GM19438 (cell line): ENCODE measurements at regions not wholly inside any gene's neighbourhood (a gene's known extent, or its start where the extent isn't known, plus 50 kb on each side); places are given as distances from the start of the nearest gene placed in this dataset.

ENCODE experiments used
- ATAC-seq: cut with Tn5 transposase; IDR thresholded peaks from one replicate; pipeline ENCODE4 v1.9.1; 2021; ENCODE audit warnings: low read depth; ENCODE audit not compliant: unreplicated experiment

DNA sequence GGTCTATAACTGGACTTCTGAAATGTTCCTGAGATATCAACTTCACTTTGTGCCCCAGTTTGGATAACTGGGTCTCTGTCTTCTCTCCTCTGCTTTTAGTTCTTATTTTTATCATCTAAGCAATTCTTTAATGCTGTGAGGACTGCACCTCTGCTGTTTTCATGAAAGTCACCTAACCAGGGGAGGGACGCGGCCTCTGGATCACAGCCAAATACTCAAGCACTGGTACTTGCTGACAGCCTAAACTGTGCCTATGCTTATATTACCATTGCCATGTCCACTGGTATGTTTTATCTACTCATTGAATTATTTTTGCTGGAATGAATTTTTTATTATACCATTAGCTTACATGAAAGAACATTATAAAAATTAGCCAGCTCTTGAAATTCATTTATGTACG is 674.0 kb downstream of the DMRTA1 start:
- no peak for ATAC-seq

DNA sequence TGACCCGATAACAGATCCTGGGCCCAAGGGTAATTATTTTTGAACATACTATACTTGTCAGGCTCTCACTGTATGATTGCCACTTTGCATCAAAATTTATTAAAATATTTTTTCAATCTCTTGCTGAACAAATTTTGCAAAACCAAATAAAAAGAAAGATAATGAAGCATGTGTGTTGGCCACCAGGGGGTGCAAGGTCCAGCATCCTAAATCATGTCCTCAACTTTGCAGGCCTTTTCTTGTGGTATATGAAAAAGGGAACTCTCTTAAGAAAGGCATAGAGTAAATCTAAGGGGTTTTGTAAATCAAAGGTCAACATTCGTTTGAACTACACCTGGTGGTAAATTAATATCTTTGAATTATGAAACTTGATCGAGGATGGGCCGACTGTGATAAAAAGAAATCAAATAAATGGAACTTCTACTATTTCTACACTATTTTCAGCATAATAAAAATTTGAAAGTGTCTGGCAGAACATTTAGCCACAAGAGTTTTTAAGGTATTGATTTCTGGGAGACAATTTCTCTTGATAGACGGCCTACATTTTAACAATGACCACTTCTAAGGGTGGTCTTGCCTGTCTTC is 676.5 kb downstream of the DMRTA1 start:
- no peak for ATAC-seq

DNA sequence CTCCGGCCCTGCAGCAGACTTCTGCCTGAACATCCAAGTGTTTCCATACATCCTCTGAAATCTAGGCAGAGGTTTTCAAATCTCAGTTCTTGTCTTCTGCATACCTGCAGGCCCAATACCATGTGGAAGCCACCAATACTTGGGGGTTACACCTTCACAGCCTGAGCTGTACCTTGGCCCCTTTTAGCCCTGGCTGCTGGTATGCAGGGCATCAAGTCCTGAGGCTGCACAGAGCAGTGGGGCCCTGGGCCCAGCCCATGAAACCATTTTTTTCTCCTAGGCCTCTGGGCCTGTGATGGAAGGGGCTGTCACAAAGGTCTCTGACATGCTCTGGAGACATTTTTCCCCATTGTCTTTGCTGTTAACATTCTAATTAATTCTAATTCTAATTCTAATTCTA is 680.6 kb downstream of the ELAVL2 start:
- no peak for ATAC-seq

DNA sequence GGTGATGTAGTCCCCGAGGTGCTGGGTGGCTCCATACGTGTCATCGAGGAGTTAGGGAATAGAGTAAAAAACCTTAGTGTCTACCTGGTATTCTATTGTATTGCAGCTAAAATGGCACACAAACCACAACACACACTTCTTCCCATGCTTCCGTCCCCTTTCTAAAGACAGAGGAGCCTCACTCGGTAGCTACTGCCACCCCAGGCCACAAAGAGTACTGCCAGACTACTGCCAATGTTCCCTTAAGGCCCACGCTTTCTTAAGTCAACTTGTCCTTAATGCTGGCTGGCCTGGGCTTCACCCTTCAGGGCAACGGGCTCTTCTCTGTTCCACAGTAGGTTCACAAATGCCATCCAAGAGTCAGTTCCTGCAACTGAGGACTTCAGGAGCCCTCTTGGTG is 673.0 kb downstream of the ELAVL2 start:
- no peak for ATAC-seq

DNA sequence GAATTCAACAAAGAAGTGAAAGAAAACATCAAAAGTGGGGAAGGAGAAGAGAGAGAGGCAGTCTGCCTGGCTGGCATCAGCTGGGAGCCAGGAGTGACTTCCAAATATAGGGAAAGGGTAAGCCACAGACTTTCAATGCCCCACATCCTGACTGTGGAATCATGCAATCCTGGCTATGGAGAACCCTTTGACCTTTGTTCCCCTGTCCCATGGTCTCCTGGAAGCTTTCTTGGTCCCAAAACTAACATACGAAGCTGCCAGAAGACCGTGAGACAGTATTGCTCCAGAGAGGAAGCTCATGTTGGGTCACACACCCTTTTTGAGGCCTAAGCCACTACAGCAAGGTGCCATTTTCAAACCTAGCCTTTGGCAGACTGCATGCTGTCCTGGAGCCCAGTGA is 665.5 kb downstream of the ELAVL2 start:
- ATAC-seq = no peak

DNA sequence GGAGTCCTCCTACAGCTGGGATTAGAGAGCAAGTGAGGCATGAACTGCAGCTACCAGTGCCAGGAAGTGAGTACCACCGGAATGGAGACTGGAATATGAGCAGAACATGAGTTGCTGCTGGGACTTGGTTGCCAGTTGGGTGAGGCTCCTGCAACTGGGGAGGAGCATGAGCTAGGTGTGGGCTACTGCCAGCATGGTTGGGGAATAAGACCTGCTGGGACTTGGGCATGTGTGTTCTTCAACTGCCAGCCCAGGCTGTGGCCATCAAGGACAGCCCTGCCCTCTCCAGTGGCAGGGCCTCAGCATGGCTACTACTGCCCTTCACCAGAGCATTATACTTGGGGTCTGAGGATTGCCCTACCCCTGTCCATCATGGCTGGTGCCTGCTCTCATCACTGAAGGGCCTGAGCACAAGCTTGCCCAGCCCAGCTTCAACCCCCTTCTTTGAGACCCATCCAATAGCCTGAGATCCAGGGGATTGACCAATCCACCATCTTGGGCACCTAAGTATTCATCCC is 665.0 kb downstream of the ELAVL2 start:
- ATAC-seq = no peak

DNA sequence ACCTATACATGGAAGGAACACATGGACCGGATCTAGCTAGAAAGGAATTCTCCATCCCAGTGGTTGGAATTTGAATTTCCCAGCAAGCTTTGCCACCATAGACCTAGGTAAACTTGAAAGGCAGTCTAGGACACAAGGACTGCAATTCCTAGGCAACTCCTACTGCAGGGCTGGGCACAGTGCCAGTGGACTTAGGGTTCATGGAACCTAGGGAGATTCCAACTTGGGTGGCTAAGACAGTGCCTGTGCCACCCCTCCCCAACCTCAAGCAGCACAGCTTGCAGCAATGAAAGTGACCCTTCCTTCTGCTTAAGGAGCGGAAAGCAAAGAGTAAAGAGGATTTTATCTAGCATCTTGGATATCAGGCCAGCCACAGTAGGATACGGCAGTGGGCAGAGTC is 663.3 kb downstream of the ELAVL2 start:
- no peak for ATAC-seq

DNA sequence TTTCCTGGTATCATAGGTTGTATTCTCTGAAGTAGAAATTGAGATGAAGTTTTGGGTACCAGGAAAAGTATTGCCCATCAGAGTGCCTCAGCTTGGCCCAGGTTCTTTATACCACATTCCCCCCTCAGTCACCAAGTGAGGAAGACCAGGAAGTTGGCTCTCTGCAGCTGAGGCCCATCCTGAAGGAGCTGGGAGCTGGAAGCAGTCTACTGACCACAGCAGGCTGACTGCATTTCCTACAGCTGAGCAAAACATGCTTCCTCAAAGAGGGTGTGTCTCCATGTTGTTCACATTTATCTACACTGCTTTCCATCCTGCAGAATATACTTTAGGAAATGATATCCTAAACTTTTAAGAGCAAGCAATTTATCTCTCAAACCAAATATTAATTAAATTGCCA is 654.6 kb downstream of the ELAVL2 start:
- ATAC-seq = no peak

DNA sequence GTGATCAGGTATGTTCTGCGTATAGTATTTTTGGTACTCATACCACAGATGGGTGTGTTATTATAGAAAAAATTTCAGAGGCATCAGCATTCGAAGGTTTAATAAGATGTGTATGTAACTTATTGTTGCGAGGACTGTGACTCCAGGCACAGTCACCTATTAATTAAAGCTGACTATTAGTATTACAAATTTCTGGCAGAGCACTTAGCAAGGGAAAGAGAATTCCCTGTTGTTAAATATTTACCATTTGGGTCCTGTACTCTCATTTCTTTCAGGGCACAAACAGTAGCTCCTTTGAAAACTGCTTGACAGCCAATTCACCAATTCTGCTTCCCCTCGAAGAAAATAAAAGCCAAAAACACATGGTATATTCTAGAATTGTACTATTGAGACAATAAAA is 653.8 kb downstream of the ELAVL2 start:
- no peak for ATAC-seq

DNA sequence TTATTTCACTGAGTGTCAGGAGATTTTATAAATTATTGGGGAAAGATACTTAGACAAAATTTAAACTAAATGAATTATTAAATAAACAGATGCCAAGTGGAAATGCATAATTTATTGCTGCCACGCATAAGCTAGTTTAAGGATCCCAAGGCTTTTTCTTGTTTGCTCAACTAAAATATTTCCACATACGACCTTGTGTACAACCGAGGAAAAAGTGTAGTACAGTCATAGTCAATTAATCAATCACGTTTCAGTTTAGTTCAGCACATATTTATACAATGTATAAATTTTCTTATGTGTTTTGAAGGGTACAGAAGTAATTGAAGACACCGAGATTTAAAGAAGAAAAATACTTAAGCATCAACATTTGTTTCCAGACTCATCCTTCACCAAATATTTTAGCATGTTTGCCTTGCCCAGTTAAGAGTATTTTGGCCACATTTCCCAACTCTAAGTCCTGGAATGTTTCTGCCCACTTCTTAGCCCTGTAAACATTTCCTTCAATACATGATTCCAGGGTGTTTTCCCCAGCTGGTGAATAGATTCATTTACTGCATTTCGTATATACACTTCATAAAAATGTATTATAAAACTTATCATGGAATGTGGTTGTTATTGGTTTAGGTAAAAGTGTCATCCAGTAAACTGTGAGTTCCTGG is 652.9 kb downstream of the ELAVL2 start:
- no peak for ATAC-seq

DNA sequence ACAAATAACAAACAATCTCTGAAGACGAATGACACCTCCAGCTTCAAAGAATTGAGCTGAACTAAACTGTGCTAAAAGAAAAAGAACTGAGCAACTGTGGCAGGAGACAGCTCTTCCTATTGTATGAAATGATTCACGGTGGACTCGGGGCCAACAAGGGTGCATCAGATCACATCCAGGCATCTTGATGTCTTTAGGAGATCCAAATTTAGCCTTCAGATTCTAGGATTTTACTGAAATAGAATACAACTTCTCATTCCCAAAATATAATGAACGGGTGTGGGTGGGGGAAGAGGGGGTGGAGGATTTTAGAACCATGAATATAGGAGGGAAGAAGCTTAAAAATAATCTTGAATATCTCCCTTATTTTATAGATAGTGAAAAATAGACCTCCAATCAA is 631.8 kb downstream of the ELAVL2 start:
- no peak for ATAC-seq

DNA sequence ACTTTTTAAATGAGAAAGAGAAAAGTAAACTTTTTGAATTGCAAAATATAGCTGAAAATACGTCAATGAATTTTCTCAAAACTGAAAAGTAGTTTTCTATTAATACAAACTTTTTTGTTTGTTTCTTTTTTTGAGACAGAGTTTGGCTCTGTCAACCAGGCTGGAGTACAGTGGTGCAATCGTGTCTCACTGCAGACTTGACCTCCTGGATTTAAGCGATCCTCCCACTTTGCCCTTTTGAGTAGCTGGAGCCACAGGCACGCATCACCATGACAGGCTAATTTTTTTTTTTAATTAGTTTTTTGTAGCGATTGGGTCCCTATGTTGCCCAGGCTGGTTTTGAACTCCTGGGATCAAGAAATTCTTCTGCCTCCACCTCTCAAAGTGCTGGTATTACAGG is 610.4 kb downstream of the ELAVL2 start:
- no peak for ATAC-seq

DNA sequence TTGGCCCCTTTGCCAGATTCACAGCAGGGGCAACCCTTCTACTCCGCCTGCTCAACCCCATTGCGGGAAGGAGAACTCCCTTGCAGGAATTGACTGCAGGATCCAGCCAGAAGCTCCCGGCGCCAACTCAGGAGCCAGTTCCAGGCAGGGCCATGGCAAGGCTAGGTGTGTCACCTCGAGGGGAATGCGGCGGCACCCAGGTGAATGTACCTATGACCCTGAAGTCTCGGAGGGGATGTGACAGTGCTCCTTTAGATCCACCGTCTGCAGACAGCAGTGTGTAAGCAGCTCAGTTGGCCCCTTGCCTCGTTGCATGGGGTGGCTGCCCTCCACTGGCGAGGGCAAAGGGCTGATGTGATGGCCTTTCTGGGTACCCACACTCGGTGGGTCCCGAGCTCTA is 606.6 kb downstream of the ELAVL2 start:
- ATAC-seq = no peak

DNA sequence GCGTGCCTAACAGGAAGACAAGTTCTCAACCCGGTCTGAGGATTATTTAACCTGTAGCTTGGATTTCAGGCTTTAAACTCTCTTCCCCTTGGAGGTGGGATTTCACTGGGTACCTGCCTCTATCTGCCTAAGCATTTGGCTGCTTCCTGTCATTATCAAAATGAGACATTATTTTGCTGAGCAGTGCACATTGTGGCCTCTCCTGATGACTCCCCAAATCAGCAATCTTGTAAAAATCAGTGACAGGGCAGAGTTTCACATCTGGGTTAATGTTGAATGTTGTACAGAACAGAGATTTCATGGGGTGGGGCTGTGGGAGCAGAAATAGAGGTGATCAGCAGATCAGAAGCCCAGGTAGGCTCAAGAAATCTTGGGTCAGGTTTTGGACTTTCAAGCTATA is 605.9 kb downstream of the ELAVL2 start:
- ATAC-seq = no peak

DNA sequence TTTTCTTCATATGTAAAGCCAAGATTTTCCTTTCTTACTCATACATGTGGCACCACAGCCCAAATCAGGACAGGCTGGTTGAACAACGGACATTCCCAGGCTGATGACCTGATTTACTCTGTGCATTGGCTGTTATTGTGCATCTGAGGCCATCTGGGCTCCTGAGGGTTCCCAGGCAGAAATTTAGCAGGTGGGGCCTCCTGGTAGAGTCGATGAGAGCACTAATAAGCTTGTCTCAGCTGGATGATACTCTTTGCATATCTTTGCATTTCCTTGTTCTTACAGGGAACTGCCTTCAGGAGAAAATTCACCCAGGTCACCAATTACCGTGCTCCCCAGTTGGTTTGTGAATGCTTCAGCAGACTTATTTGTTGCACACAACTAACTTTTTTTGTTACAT is 605.1 kb downstream of the ELAVL2 start:
- no peak for ATAC-seq

DNA sequence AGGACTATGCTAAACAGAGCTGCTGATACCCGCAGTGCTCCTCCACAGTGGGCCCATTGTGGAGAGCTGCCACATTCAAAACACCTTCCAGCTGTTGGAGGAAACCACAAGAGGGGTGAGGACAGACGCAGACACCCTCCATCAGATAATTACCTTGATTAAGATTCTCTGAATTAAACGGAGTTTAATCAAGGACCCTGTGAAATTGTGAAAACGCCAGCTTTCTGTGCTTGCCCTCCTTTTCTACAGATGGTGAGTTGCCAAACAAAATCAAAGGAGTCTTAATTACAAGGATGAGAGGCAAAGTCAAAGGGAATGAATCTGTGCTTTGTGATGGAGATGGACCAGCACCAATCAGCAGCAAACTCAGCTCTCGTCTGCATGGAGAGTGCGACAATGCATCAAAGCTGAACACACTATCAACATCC is 596.1 kb downstream of the ELAVL2 start:
- ATAC-seq = no peak

DNA sequence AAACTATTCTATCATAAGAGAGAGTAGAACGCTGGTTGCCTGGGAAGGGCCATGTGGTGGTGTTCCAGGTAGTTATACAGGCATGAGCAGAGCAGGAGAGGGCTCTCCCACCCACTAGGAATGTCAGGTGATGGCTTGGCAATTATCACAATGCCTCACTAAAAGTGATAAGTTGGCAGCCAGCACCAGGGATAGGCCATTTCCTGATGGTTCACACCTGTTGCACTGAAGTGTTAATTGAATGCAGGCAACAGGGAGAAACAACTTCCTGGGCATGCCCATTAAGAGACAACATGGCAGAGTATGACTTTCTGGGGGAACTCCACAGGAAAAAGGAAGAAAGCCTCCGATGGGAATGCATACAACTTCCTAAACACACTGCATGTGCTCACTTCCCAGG is 593.2 kb downstream of the ELAVL2 start:
- ATAC-seq = no peak

DNA sequence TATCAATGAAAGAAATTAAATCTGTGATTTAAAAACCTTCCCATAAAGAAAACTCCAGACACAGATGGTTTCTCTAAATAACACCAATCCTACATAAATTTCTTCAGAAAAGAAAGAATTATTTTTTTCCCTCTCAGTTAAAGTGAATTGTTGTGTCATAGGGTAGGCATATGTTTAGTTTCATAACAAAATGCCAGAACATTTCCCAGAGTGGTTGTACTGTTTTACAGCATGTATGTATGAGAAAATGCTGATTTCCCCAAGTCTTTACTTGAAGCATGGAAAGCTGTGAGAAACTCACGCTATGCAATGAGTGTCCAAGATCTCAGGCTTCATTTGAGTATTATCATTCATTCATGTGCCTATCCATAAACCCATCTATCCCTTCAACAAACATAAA is 582.5 kb downstream of the ELAVL2 start:
- ATAC-seq = no peak

DNA sequence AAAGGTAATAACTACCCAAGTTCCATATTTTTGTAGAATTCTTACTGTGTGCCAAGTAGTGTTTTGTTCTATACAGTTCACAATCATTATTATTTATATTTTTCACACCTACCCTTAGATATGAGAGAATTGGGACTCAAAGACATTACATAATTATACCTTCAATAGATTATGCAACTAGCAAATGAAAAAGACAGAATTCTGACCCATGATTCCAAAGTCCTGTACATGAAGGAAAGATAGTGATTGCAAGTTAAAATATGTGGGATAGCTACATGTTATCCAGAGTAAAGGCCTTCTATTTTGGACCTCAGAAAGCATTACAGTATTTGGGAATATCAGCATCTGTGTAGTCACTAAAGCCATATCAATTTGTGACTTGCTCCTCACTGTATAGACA is 581.0 kb downstream of the ELAVL2 start:
- no peak for ATAC-seq

DNA sequence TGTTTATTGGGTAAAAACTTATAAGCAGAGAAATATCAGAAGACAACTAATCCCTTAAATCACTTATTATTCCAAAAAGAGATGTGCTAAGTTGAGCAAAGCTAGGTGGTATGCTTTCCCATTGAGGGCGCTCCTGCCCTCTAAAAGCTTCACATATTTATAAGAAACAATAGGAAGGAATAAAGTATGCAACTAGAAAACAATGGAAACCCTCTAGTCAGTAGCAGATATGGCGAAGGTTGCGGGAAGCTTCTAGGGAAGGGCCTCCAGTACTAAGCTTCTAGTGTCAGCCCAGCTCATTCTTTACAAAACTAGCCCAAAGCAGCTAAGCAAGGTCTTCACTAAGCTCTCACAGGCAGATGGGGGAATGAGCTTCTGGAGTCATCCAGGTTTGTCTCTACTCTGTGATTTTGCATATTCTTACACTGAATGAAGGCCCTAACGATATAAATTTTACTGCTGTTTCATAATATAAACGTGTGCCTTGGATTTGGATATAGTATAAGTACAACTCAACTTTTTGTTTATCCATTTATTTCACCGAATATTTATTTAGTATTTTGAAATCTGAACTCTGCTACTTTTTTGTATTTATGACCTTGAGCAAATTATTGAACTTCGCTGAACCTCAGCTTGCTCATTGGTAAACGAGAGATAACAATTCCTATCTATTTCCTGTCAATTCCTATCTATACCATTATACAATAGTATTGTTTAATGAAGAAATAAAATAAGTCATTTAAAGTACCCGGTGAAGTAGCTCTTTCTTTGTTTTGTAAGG is 571.4 kb downstream of the ELAVL2 start:
- no peak for ATAC-seq

DNA sequence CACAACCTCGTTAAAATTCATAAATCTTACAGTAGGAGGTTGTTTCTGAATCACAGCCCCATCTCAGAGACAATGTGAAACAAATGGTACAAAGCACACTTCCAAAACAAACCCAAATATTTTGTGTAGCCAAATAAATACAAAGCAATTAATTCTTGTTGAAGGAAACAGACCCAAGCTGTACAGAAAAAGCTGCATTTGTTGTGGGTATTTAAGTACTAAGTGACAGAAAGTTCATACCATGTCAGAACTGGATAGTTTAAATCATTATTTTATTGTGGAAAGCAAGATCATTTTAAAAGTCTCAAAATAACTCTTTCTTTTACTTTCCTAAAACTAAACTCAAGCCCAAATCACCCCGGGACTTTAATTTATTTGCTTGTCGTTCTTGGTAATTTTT is 570.7 kb downstream of the ELAVL2 start:
- no peak for ATAC-seq

DNA sequence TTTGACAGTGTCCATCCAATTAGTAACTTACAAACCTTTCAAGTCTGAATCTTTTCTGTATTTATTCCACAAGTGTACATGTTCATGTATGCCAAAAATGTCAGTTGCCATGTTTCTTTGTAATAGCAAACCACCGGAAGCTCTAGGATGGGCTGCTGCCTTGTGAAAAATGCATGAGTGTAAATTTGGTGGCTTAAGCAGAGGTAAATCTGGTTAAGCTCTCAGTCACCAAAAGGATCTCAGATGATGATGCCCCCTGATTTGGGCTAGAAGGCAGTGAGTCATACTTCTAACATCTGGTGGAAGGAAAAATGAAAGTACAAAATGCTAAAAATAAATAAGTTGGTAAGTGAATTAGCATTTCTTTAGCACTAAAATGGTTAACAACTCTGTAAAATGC is 567.5 kb downstream of the ELAVL2 start:
- no peak for ATAC-seq
